Dendritic cell treated with granulocyte-macrophage colony-stimulating factor and Interleukin-4, amounts not matched to agents 40 ng/mL and 50 ng/mL, for 4 days (primary cell): ENCODE measurements at regions not wholly inside any gene's neighbourhood (a gene's known extent, or its start where the extent isn't known, plus 50 kb on each side); places are given as distances from the start of the nearest gene placed in this dataset.

Experiments used
- H3K27ac Mint-ChIP-seq: one replicate; pipeline ENCODE4 v1.8.0; 2022; ENCODE audit warnings: mild to moderate bottlenecking, mixed read lengths
- H3K27me3 Mint-ChIP-seq: one replicate; pipeline ENCODE4 v1.8.0; 2022; ENCODE audit warnings: mild to moderate bottlenecking, mixed read lengths
- H3K36me3 Mint-ChIP-seq: one replicate; pipeline ENCODE4 v1.8.0; 2022; ENCODE audit warnings: low read depth, mixed read lengths
- H3K4me1 Mint-ChIP-seq: one replicate; pipeline ENCODE4 v1.8.0; 2022; ENCODE audit warnings: low read depth, mixed read lengths
- H3K4me3 Mint-ChIP-seq: one replicate; pipeline ENCODE4 v1.8.0; 2022; ENCODE audit warnings: mild to moderate bottlenecking, moderate library complexity, mixed read lengths
- H3K9me3 Mint-ChIP-seq: one replicate; pipeline ENCODE4 v1.8.0; 2022; ENCODE audit warnings: mixed read lengths
- intact Hi-C: fragments of 100-400 bp; cut with micrococcal nuclease; formaldehyde crosslinking; loops from one replicate; pipeline ENCODE4 v1.15.0; 2022

- Mint-ChIP-seq H3K9me3 (no peaks in the 10 kb centered on the region), H3K4me3 (no peak overlapping the region)
- intact Hi-C loops, result no loop called here
These were observed 152.6 kb upstream of the C1orf174 start for GRCh38 chr1:4052657-4053056.

GRCh38 chr1:4053160-4053748, 153.2 kb upstream of the C1orf174 start:
- Mint-ChIP-seq H3K4me3 (no peak overlapping the region), H3K9me3 (no peaks in the 10 kb centered on the region)
- intact Hi-C loops, result no loop called here

More at GRCh38 chr1:4052657-4053056, 152.6 kb upstream of the C1orf174 start:
- Mint-ChIP-seq H3K27me3 (no peaks in the 10 kb centered on the region), H3K27ac (no peak overlapping the region), H3K4me1 (no peaks in the 10 kb centered on the region), H3K36me3 (no peaks in the 10 kb centered on the region)

GRCh38 chr1:4053774-4054173, 153.7 kb upstream of the C1orf174 start:
- H3K4me3 Mint-ChIP-seq, result no peak overlapping the region
- no peaks in the 10 kb centered on the region for H3K36me3 Mint-ChIP-seq
- H3K4me1 Mint-ChIP-seq, result no peaks in the 10 kb centered on the region
- intact Hi-C loops, result no loop called here
- H3K27ac Mint-ChIP-seq, result no peak overlapping the region
- H3K27me3 Mint-ChIP-seq, result no peaks in the 10 kb centered on the region
- H3K9me3 Mint-ChIP-seq, result no peaks in the 10 kb centered on the region

More at GRCh38 chr1:4053160-4053748, 153.2 kb upstream of the C1orf174 start:
- Mint-ChIP-seq H3K27ac (no peak overlapping the region), H3K27me3 (no peaks in the 10 kb centered on the region), H3K4me1 (no peaks in the 10 kb centered on the region), H3K36me3 (no peaks in the 10 kb centered on the region)

GRCh38 chr1:4055294-4055967, 155.4 kb upstream of the C1orf174 start:
- no peaks in the 10 kb centered on the region for H3K36me3 Mint-ChIP-seq
- no peak overlapping the region for H3K4me3 Mint-ChIP-seq
- H3K9me3 Mint-ChIP-seq, result no peaks in the 10 kb centered on the region
- intact Hi-C loops, result no loop called here
- no peaks in the 10 kb centered on the region for H3K4me1 Mint-ChIP-seq
- H3K27me3 Mint-ChIP-seq, result no peaks in the 10 kb centered on the region
- H3K27ac Mint-ChIP-seq, result no peak overlapping the region

GRCh38 chr1:4056422-4056821, 156.3 kb upstream of the C1orf174 start:
- Mint-ChIP-seq H3K27me3 (no peaks in the 10 kb centered on the region), H3K36me3 (no peaks in the 10 kb centered on the region), H3K4me3 (no peak overlapping the region), H3K27ac (no peak overlapping the region), H3K9me3 (no peaks in the 10 kb centered on the region), H3K4me1 (no peaks in the 10 kb centered on the region)
- intact Hi-C loops, result no loop called here

GRCh38 chr1:4056989-4057388, 156.9 kb upstream of the C1orf174 start:
- intact Hi-C loops, result no loop called here
- H3K36me3 Mint-ChIP-seq, result no peaks in the 10 kb centered on the region
- no peak overlapping the region for H3K4me3 Mint-ChIP-seq
- no peaks in the 10 kb centered on the region for H3K9me3 Mint-ChIP-seq
- no peaks in the 10 kb centered on the region for H3K4me1 Mint-ChIP-seq
- H3K27ac Mint-ChIP-seq, result no peak overlapping the region
- no peaks in the 10 kb centered on the region for H3K27me3 Mint-ChIP-seq

GRCh38 chr1:4057603-4058002, 157.5 kb upstream of the C1orf174 start:
- no peaks in the 10 kb centered on the region for H3K27me3 Mint-ChIP-seq
- H3K4me1 Mint-ChIP-seq, result no peaks in the 10 kb centered on the region
- intact Hi-C loops, result no loop called here
- no peaks in the 10 kb centered on the region for H3K36me3 Mint-ChIP-seq
- no peak overlapping the region for H3K4me3 Mint-ChIP-seq
- H3K9me3 Mint-ChIP-seq, result no peaks in the 10 kb centered on the region
- H3K27ac Mint-ChIP-seq, result no peak overlapping the region

- no peaks in the 10 kb centered on the region for H3K27me3 Mint-ChIP-seq
- no peak overlapping the region for H3K27ac Mint-ChIP-seq
- no peaks in the 10 kb centered on the region for H3K36me3 Mint-ChIP-seq
- no peak overlapping the region for H3K4me3 Mint-ChIP-seq
- no peaks in the 10 kb centered on the region for H3K9me3 Mint-ChIP-seq
- intact Hi-C loops, result no loop called here
- H3K4me1 Mint-ChIP-seq, result no peaks in the 10 kb centered on the region
These were observed 158.1 kb upstream of the C1orf174 start for GRCh38 chr1:4058122-4058521.

- no peaks in the 10 kb centered on the region for H3K4me1 Mint-ChIP-seq
- no peaks in the 10 kb centered on the region for H3K36me3 Mint-ChIP-seq
- H3K4me3 Mint-ChIP-seq, result no peak overlapping the region
- intact Hi-C loops, result no loop called here
- H3K27ac Mint-ChIP-seq, result no peak overlapping the region
- no peaks in the 10 kb centered on the region for H3K9me3 Mint-ChIP-seq
- H3K27me3 Mint-ChIP-seq, result no peaks in the 10 kb centered on the region
These were observed 158.6 kb upstream of the C1orf174 start for GRCh38 chr1:4058706-4059105.

GRCh38 chr1:4059270-4059669, 159.2 kb upstream of the C1orf174 start:
- no peaks in the 10 kb centered on the region for H3K36me3 Mint-ChIP-seq
- no peaks in the 10 kb centered on the region for H3K27me3 Mint-ChIP-seq
- H3K4me1 Mint-ChIP-seq, result no peaks in the 10 kb centered on the region
- H3K27ac Mint-ChIP-seq, result no peak overlapping the region
- no peaks in the 10 kb centered on the region for H3K9me3 Mint-ChIP-seq
- intact Hi-C loops, result no loop called here
- no peak overlapping the region for H3K4me3 Mint-ChIP-seq

GRCh38 chr1:4060850-4061249, 160.8 kb upstream of the C1orf174 start:
- intact Hi-C loops, result no loop called here
- Mint-ChIP-seq H3K36me3 (no peaks in the 10 kb centered on the region), H3K27me3 (no peaks in the 10 kb centered on the region)

GRCh38 chr1:4061521-4062031, 161.5 kb upstream of the C1orf174 start:
- no peaks in the 10 kb centered on the region for H3K36me3 Mint-ChIP-seq
- H3K9me3 Mint-ChIP-seq, result no peaks in the 10 kb centered on the region
- no peaks in the 10 kb centered on the region for H3K4me1 Mint-ChIP-seq
- no peak overlapping the region for H3K27ac Mint-ChIP-seq
- intact Hi-C loops, result no loop called here
- no peak overlapping the region for H3K4me3 Mint-ChIP-seq
- no peaks in the 10 kb centered on the region for H3K27me3 Mint-ChIP-seq

More at GRCh38 chr1:4060850-4061249, 160.8 kb upstream of the C1orf174 start:
- no peaks in the 10 kb centered on the region for H3K4me1 Mint-ChIP-seq
- H3K4me3 Mint-ChIP-seq, result no peak overlapping the region
- no peak overlapping the region for H3K27ac Mint-ChIP-seq
- H3K9me3 Mint-ChIP-seq, result no peaks in the 10 kb centered on the region

- Mint-ChIP-seq H3K4me1 (no peaks in the 10 kb centered on the region), H3K27me3 (no peaks in the 10 kb centered on the region), H3K9me3 (no peaks in the 10 kb centered on the region)
These were observed 162.0 kb upstream of the C1orf174 start for GRCh38 chr1:4062041-4062440.

GRCh38 chr1:4062560-4062959, 162.5 kb upstream of the C1orf174 start:
- intact Hi-C loops, result no loop called here
- Mint-ChIP-seq H3K27ac (no peak overlapping the region), H3K36me3 (no peaks in the 10 kb centered on the region), H3K4me1 (no peaks in the 10 kb centered on the region), H3K27me3 (no peaks in the 10 kb centered on the region), H3K4me3 (no peak overlapping the region), H3K9me3 (no peaks in the 10 kb centered on the region)

More at GRCh38 chr1:4062041-4062440, 162.0 kb upstream of the C1orf174 start:
- Mint-ChIP-seq H3K4me3 (no peak overlapping the region), H3K36me3 (no peaks in the 10 kb centered on the region), H3K27ac (no peak overlapping the region)
- intact Hi-C loops, result no loop called here

GRCh38 chr1:4062992-4063391, 162.9 kb upstream of the C1orf174 start:
- no peak overlapping the region for H3K27ac Mint-ChIP-seq
- intact Hi-C loops, result no loop called here
- H3K4me1 Mint-ChIP-seq, result no peaks in the 10 kb centered on the region

More at GRCh38 chr1:4062992-4063391, 162.9 kb upstream of the C1orf174 start:
- Mint-ChIP-seq H3K4me3 (no peak overlapping the region), H3K9me3 (no peaks in the 10 kb centered on the region), H3K36me3 (no peaks in the 10 kb centered on the region), H3K27me3 (no peaks in the 10 kb centered on the region)
